HG02852 (cell line): ENCODE measurements at regions not wholly inside any gene's neighbourhood (a gene's known extent, or its start where the extent isn't known, plus 50 kb on each side); places are given as distances from the start of the nearest gene placed in this dataset.

Experiments used
- ATAC-seq: cut with Tn5 transposase; IDR thresholded peaks from one replicate; pipeline ENCODE4 v1.9.1; 2021; ENCODE audit warnings: mild to moderate bottlenecking, moderate library complexity; ENCODE audit not compliant: unreplicated experiment

DNA sequence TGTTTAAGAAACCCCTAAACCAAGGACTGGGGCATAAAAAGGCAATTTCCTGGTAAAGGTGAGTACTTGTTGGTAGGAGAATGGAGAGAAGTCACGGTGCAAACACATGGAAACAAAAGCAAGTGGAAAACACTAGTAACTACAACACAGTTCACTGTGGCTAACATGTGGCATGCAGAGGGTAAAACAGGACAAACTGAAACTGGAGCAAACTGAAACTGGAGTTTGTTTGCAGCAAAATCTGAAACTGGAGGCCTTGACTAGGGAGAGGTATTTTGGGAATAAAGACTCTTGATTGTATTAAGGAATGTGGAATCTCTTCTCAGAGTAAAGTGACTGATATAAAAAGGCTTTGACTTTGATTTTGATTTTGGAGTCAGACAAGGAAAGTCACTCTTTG is 376.3 kb upstream of the PRMT6 start:
- ATAC-seq: no peak

DNA sequence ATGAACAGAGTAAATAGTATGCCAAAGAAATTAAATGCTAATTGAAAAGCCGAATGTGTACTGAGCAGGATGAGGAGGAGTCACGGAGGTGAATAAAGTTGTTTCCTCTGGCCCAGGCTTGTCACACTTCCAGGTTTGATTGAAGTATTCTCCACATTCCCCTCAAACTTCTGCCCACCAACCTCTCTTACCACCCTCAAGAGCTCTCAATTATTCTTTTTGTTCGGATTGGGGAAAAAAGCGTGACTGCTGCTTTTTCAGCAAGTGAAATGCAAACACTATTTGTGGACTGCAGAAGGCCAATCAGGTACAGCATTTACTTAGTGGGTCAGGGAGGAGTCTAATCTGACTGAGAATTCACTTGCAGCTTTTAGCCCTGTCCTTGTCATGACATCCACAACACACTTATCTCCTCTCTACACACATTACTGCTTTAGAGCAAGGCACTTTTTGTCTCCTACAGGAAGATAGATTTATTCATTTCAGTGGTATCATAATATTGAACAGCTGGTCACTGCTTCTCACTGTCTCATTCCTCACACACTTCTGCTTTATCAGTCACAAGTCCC is 375.6 kb upstream of the PRMT6 start:
- no peak for ATAC-seq

DNA sequence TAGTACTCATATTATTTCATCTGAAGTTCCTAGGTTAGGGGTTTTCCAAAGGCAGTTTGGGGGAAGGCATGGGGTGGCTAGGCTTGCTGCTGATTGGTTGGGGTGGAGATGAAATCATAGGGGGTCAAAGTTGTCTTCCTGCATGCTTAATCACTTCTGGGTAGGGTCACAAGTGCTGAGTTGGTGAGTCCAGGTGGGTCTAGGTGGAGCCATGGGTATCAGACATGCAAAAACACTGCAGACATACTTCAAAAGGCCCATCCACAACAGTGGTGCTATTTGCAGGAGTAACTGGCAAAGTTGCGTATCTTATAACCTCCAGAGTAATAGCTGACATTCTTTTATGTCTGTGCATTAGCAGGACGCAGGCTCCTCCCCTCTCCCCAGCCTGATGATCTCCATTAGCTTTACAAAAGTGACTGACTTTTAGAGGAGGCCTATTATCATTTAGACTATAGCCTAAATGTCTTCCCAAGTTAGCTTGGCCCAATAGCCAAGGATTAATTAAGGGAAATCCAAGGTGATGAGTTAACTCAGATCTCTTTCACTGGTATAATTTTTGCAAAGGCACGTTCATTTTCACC is 374.4 kb upstream of the PRMT6 start:
- no peak for ATAC-seq

DNA sequence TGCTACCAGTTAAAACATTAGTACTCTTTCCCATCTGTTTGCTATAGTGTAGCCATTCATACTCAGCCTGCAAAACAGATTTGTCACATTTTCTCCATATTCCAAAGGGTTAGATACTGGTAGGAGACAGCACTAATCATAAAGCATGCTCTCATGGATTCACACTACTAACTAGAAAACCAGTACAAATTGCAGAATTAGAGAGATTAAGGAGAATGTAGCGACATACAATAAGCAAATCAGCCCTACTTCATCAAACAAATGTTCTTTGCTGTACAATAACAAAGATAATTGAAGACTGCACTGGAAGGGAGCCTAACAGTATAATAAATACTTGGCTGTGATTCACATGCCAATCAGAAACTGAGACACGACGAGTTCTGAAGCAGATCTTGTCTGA is 368.0 kb upstream of the PRMT6 start:
- ATAC-seq: no peak

DNA sequence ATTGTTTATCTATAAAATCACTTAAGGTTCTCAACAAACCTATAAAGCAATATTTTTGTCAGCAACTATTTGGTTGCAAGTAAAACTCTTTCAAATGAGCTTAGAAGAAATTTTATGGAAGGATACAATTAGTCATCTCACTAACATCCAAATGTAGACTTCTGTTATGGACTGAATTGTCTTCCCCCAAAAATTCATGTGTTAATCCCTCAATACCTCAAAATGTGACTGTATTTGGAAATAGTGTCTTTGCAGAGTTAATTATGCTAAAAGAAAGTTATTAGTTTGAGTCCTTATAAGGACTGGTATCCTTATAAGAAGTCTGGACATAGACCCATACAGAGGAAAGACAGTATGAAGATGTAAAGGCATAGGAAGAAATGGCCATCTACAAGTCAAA is 357.8 kb upstream of the PRMT6 start:
- no peak for ATAC-seq

DNA sequence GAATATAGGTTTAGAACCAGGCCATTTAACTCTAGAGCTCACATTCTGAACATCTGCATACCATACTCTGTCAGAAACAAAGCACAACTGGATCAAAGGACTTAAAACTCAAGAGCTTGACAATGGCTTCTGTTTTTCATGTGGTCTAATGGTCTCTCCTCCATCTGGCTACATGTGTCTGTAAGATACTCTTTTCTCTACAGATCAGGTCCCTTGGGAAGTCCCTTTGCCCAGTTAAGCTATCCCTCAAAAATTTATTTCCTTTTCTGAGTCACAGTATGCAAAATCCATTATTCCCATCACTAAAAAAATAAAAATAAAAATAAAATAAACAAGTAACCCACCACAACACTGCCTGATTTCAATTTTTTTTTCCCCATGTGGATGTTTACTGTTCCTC is 357.0 kb upstream of the PRMT6 start:
- ATAC-seq: no peak

DNA sequence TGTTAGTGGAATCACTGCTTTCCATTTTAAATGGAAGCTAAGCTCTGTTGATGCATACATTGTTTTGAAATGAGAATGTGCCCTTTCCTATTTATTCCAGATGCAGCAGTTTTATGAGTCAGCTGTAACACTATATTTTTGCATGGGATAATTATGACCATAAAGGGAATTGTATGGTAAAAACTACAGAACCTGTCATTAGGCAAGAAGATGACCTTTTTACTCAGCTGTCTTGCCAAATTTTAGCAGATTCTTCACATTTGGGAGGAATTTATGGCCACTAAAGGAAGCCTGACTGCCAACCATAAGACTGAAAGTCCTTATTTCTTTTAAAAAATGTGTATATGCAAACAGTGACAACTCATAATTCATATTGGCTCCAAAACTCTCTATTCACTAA is 356.3 kb upstream of the PRMT6 start:
- no peak for ATAC-seq

DNA sequence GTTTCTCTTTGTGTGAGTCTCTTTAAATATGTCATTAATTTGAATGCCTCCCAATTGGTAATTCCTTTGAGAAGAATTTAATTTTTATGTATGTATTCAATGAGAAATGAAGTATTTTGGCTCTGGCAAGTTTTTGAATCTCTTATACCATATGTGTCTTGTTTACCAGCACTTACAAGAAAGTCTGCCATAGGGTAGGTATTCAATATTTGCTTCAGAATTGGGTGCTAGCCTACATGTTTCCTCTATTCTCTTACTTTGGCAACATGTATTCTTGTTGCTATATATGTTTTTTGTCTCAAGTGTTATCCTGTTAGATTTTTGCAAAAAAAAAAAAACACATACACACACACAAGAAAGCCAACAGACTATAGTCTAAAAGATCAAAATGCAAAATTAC is 350.5 kb upstream of the PRMT6 start:
- ATAC-seq: no peak

DNA sequence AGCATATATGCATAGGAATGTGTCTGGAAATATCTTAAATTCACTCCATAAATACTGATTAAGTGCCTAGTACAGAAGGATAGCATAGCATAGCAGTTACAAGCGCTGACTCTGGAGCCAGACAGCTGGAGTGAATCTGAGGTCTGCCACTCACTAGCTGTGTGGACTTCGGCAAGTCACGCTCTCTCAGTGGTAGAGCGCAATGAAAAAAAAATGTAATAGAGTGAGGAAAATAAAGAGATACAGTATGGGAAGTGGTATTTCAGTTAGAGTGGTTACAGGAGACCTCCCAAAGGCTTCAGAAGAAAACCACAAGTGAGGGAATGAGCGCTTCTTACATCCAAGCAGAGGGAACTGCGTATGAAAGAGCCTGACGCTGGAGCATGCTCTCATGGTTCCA is 338.9 kb upstream of the PRMT6 start:
- no peak for ATAC-seq

DNA sequence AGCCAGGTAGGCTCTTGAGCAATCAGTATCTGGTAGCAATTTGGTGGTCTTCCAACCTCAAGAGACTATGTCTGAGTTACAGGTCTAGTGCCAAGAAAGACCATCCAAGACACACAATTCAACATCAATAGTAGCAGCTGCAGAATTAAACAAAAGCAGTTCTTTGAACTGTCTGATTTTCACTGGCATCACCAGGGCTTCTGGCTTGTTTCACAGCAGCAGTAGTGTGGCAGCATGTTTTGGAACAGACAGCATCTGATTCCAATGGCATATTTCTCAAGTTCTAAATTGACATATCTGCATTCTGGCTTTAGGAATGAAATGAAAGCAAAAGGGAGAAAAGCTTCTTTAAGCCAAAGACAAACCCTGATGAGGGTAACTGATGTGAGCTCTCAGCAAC is 334.7 kb upstream of the PRMT6 start:
- ATAC-seq: no peak

DNA sequence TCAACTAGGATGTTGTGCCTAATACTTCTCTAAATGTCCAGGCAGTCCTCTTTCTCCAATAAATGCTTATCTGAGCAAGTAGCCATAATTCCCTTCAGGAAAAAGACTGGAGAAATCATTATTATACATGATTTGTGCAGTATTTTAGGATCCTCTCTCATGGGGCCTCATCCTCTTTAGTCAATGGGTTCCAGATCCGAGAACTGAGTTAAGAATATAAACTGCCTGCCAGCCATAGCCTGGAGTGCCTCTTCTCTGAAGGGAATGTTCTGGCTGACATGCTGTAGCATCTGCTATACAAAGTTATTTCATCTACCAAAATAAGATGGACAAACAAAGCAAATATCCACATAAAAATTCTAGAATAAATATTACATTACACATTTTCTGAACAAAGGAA is 334.0 kb upstream of the PRMT6 start:
- ATAC-seq: no peak

DNA sequence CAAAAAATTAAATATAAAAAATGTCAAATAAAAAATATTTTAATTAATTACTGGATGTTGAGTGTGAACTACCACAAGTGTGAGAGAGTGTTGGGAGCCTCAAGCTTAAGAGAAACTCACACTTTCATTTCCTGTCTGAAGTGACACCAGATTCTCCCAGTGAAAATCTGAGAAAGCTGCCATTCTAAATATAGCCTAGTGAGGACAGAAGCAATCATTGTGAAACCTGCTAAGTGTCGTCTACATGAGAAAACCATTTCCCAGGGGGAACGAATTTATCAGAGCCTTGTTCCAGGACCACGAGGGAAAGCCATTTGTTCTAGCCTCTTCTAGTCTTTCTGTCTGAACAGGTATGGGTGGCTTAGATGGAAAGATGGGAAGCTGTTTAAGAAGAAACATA is 329.3 kb upstream of the PRMT6 start:
- ATAC-seq: peak; percentile 75

DNA sequence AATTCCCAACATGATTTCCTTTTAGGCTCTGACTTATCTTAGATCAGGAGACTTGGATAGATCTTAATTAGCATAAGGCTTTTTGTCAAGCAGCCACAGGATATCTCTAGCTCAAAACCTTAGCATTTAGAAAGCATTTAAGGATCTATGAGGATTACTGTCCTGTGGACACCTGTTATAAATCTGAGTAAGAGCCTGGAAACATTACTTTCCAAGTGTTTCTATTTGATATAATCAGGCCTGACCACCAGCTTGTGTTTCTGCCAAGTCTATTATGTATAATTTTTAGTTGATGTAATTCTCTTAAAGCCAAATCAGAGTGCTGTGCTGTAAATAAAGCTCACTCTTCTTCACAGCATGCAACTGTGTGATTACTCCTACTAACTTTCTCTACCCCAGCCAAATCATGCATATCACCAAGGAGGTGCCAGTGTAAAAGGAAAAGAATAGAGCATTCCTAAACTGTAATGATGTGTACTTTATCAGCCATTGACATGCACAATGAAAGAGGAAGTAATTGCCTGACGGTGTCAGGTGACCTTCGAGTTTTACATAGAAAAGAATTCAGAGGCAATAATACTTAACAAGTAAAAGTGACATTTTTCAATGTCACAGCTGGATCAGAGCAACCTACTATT is 309.9 kb upstream of the PRMT6 start:
- ATAC-seq: no peak

DNA sequence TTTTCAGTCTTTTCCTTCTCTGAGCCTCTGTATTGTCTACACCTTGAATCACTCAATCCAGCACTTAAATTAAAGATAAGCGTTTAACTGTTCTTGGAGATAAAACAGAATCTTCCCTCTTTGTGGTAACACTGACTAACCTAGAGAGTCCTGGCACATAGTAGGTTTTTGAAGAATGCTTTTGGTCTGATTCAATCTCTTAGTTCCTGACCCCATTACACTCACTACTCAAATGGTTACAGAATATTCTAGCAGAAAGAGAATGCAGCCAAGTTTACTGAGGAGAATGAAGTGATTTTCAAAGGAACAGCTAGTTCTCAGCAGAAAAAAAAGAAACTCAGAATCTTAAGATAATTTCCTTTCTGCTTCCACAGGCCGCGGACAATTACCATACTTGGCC is 309.2 kb upstream of the PRMT6 start:
- ATAC-seq: no peak

DNA sequence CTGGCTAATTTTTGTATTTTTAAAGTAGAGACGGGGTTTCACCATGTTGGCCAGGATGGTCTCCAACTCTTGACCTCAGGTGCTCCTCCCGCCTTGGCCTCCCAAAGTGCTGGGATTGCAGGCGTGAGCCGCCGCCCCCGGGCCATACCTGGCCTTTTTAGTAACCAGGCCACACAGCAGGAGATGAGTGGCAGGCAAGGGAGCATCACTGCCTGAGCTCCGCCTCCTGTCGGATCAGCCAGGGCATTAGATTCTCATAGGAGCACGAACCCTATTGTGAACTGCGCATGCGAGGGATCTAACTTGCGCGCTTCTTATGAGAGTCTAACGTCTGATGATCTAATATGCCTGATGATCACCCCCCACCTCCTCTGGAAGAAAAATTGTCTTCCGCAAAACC is 308.7 kb upstream of the PRMT6 start:
- no peak for ATAC-seq

DNA sequence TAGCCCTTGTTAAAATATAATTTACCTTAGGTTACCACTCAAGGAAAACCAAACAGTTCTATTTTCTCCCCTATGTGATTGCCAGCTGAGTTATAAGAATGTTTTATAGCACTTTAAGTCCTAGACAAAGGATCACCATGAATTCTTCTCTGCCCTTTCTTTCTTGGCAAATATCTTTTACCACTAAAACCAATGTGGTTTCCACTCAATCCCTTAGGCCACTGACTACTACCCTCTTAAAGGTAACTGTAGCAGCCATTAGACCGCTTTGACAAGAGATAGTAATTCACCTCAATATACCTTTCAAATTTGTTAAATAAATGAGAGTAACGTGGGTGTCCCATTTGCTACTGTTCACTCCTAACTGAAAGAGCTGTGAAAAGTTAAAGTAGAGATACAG is 307.9 kb upstream of the PRMT6 start:
- ATAC-seq: no peak

DNA sequence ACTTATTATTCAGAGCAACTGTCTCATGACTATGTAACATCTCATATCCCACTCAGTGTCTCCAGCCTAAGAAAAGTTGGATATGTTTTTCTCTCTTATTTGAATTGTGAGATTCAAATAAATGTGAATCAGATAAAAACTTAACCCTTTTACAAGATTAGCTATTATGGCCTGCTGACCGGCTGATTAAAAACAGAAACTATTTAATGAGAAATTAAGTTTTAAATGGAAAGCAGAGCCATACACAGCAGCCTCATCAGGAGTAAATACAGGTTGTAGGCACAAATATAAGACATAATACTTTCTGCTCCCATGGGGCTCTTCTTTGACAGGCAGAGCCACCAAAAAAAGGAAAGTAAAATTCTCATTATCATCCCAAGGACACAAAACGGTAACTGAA is 307.0 kb upstream of the PRMT6 start:
- ATAC-seq: no peak

DNA sequence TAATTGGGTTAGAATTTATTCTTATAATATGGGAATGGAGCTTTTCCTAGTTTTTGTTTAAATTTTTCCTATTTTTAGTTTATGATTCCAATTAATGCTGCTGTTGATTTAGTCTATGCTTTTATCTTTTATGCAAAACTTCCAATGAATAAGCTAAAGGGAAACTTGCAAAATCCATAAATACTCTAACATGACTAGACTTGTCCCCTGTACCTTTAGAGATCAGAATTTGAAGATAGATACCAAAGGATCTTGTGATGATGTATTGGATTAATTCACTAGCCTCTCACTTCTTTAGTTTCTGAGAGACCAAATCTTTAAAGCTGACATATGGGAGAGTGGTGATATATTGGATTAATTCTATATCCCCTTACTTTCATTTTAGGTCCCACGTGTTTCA is 306.6 kb upstream of the PRMT6 start:
- ATAC-seq: no peak

DNA sequence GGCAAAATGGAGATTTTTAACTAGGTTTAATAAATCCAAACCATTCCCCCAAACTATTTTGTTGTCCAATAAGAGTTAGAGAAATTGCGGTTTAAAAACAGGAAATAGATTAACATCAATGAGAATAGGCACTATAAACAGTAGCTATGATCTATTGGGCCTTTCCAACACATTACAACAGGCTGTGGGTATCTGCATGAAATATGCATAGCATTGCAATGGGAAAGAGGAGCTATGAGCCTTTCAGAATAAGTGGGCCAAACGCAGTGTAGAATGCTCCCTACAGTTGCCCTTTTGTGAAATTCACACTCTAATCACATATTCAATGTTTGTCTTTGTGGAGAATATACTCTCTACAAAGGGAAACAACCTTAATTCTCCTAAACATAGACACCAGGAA is 305.5 kb upstream of the PRMT6 start:
- ATAC-seq: no peak

DNA sequence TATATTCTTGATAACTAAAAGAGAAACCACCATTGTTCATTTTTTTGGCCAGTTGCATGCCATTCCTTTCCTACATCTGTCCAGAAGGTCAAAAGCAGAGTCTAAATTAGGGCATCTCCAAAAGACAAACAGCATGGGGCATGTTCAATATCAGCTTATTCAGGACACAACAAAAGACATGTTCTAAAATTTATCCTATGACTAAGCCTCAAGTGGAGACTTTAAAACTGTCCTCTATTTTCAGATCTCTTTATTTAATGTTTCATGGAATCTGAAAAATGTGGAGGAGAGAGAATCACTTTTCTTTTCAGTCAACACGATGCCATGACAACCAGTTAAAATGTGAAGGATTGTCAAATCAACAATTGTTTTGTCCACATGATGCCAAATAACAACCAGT is 303.4 kb upstream of the PRMT6 start:
- no peak for ATAC-seq

DNA sequence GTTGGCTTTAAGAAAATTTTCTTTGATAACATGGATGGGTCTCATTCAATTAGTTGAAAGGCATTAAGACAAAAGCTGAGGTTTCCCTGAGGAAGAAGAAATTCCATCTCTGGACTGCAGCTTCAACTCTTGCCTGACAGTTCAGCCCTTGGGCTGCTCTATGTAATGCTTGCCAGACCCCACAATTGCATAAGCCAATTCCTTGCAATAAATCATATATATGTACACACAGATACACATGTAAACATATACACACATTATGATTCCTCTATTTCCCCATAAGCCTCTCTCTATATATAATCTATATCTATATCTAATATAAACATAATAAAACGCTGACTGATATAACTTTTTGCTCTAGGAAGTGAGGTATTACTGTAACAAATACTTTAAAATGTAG is 301.5 kb upstream of the PRMT6 start:
- ATAC-seq: no peak

DNA sequence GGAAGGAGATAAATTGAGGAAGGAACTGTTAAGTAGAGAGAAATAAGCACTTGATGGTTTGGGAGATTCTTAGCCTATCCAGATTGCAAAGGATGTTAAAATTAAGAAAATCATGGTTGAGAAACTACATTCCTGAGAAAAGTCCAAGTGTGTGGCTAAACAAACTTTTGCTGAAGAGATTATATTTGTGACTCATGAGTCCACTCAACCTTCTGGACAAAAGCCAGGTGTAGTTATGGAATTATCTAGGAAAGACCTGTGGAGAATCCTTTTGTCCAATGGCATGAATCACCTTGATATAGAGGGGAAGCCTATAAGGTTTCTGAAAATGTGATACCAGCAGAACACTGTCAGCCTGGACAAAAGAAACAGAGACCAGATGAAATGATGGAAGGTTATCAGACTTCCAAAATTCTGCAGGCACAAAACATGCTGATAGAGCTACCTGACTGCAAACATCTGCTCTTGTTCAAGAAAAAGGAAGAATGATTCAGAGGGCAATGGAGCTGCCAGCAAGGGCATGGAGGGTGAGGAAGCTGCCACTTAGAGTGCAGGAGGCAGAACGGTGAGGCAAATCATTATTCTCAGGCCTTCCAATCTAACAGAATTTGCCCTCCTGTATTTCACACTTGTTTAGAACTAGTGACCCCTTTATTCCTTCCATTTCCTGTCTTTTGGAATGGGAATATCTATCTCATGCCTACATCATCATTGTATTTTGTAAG is 300.6 kb upstream of the PRMT6 start:
- no peak for ATAC-seq
